HCT116 (cell line): ENCODE measurements at regions not wholly inside any gene's neighbourhood (a gene's known extent, or its start where the extent isn't known, plus 50 kb on each side); places are given as distances from the start of the nearest gene placed in this dataset.

Experiments used
- ATAC-seq: fragments of 200-7000 bp; cut with Tn5 transposase; 2 replicates; pipeline ENCODE4 v1.9.1; 2020; ENCODE audit warnings: mild to moderate bottlenecking, moderate library complexity
- BruUV-seq: library from RNA; stranded (reverse); fragments of 400-500 nt; replicated peaks from 2 replicates; lab custom pipeline; 2021; lab: Mats Ljungman, UMichigan
- CTCF ChIA-PET: fragments of 300-600 bp; sonication (Branson Sonifier 250); formaldehyde crosslinking; loops from one replicate; lab custom pipeline; 2021; ENCODE audit warnings: antibody characterized with exemption; lab: Charles Lee
- POLR2A ChIA-PET: fragments of 300-600, 350-600 bp; sonication (Branson Sonifier 250); formaldehyde crosslinking; loops from one replicate; lab custom pipeline; 2021; ENCODE audit warnings: antibody characterized with exemption; lab: Charles Lee
- RAD21 ChIA-PET, 2 experiments: fragments of 300-600 bp; sonication (Branson Sonifier 250); formaldehyde crosslinking; loops; one replicate each; lab custom pipeline; 2023; ENCODE audit warnings: low total read pairs in 2 of 2; ENCODE audit not compliant: uncharacterized antibody in 2 of 2, unreplicated experiment in 2 of 2, low non-redundant PET in 1 of 2; lab: Charles Lee
- DNase-seq: peaks from one replicate; pipeline ENCODE4 v3.0.0-alpha.2; 2010; ENCODE audit warnings: low read depth, low spot score
- H2AFZ ChIP-seq: fragments of 200-600 bp; shearing (Covaris generic), sonication (generic); 2 replicates; pipeline ENCODE4 v1.6.1; 2017; ENCODE audit warnings: low read depth, mixed run types, mixed read lengths, antibody characterized with exemption, low read length; ENCODE audit not compliant: poor library complexity, severe bottlenecking
- H3K27ac ChIP-seq: 2 replicates; pipeline ENCODE4 v1.5.1; 2012; ENCODE audit warnings: low read depth, low read length
- H3K27me3 ChIP-seq: fragments of 200-600 bp; sonication (generic); 2 replicates; pipeline ENCODE4 v1.6.1; 2016; ENCODE audit warnings: mixed run types, low read length, mixed read lengths; ENCODE audit not compliant: insufficient read depth
- H3K36me3 ChIP-seq, 2 experiments: fragments of 200-500 bp in 1 of 2; fragments of 200-600 bp in 1 of 2; sonication (Bioruptor generic) in 1 of 2; sonication (generic) in 1 of 2; 2 replicates each; pipeline versions ENCODE4 v1.5.1 to v1.6.1; 2014 to 2016; ENCODE audit warnings: low read length in 2 of 2, inconsistent platforms in 1 of 2, mixed read lengths in 1 of 2, mixed run types in 1 of 2; ENCODE audit not compliant: insufficient read depth in 2 of 2, control insufficient read depth in 1 of 2
- H3K4me1 ChIP-seq, 2 experiments: fragments of 200-600 bp in 1 of 2; sonication (generic) in 1 of 2; 2 replicates each; pipeline versions ENCODE4 v1.5.1 to v1.6.1; 2012 to 2017; ENCODE audit warnings: low read length in 2 of 2, inconsistent platforms in 1 of 2, mild to moderate bottlenecking in 1 of 2, mixed read lengths in 1 of 2, mixed run types in 1 of 2, moderate library complexity in 1 of 2; ENCODE audit not compliant: insufficient read depth in 2 of 2, control insufficient read depth in 1 of 2
- H3K4me2 ChIP-seq: fragments of 200-600 bp; sonication (generic); 2 replicates; pipeline ENCODE4 v1.6.1; 2017; ENCODE audit warnings: mixed run types, low read length, mixed read lengths
- H3K4me3 ChIP-seq, 2 experiments: fragments of 200-600 bp in 1 of 2; sonication (generic) in 1 of 2; replicated peaks in 1 of 2; 2 replicates each; pipeline ENCODE4 v1.5.1; 2011 to 2016; ENCODE audit warnings: low read length in 2 of 2, control low read depth in 1 of 2, low read depth in 1 of 2, mild to moderate bottlenecking in 1 of 2, mixed read lengths in 1 of 2, mixed run types in 1 of 2
- H3K79me2 ChIP-seq: fragments of 200-600 bp; sonication (generic); 2 replicates; pipeline ENCODE4 v1.6.1; 2017; ENCODE audit warnings: mild to moderate bottlenecking, mixed run types, low read length, moderate library complexity, mixed read lengths; ENCODE audit not compliant: insufficient read depth
- H3K9ac ChIP-seq: fragments of 200-600 bp; sonication (generic); 2 replicates; pipeline ENCODE4 v1.6.1; 2016; ENCODE audit warnings: low read length, mixed read lengths
- H3K9me2 ChIP-seq: fragments of 200-600 bp; sonication (generic), shearing (Covaris generic); 2 replicates; pipeline ENCODE4 v1.6.1; 2017; ENCODE audit warnings: mixed run types, mild to moderate bottlenecking, moderate library complexity; ENCODE audit not compliant: insufficient read depth
- H3K9me3 ChIP-seq, 2 experiments: fragments of 200-500 bp in 1 of 2; fragments of 200-600 bp in 1 of 2; sonication (Bioruptor generic) in 1 of 2; sonication (generic) in 1 of 2; 2 replicates each; pipeline ENCODE4 v1.6.1; 2014 to 2017; ENCODE audit warnings: low read length in 2 of 2, mixed read lengths in 2 of 2, inconsistent platforms in 1 of 2, low read depth in 1 of 2, mild to moderate bottlenecking in 1 of 2, mixed run types in 1 of 2, moderate library complexity in 1 of 2; ENCODE audit not compliant: control insufficient read depth in 1 of 2, insufficient read depth in 1 of 2
- H4K20me1 ChIP-seq: fragments of 200-600 bp; sonication (generic), shearing (Covaris generic); 2 replicates; pipeline ENCODE4 v1.6.1; 2017; ENCODE audit warnings: mixed run types, mild to moderate bottlenecking, moderate library complexity; ENCODE audit not compliant: insufficient read depth
- ATF3 ChIP-seq: IDR thresholded peaks from 2 replicates; pipeline ENCODE4 v1.6.1; 2012
- EZH2phosphoT487 ChIP-seq: fragments of 200-600 bp; IDR thresholded peaks from 2 replicates; pipeline ENCODE4 v1.6.1; 2018; ENCODE audit warnings: antibody characterized with exemption, borderline replicate concordance
- SIN3A ChIP-seq: IDR thresholded peaks from 2 replicates; pipeline ENCODE4 v1.6.1; 2012; ENCODE audit warnings: low read depth
- SRF ChIP-seq: IDR thresholded peaks from 2 replicates; pipeline ENCODE4 v1.6.1; 2012; ENCODE audit warnings: low read depth
- intact Hi-C: fragments of 100-400 bp; cut with micrococcal nuclease; formaldehyde crosslinking; loops from 2 replicates; pipeline ENCODE4 v1.10.0; 2022

- no peak for ATAC-seq
- TF ChIP-seq SRF = no peak
- TF ChIP-seq, all 23 proteins: peak for 0
- H3K27me3 ChIP-seq = no peaks in the 10 kb centered on the region
These were observed 470.0 kb downstream of the PIK3C3 start for GRCh38 chr18:42425025-42425424.

GRCh38 chr18:42426496-42427015 lies 471.5 kb downstream of the PIK3C3 start:
- Histone ChIP-seq H3K9ac (no peak overlapping the region), H3K4me2 (no peak overlapping the region), H3K36me3 (no peaks in the 10 kb centered on the region), H3K27me3 (no peaks in the 10 kb centered on the region), H3K79me2 (no peaks in the 10 kb centered on the region), H4K20me1 (no peaks in the 10 kb centered on the region), H2AFZ (no peak overlapping the region), H3K9me2 (no peaks in the 10 kb centered on the region), H3K4me1 (no peaks in the 10 kb centered on the region), H3K4me3 (no peak overlapping the region), H3K9me3 (peaks cover 12 to 34% of the 10 kb centered on the region in 2 experiments; a peak in 2 of 4 replicates), H3K27ac (no peak overlapping the region)
- no TSS peak for BruUV-seq
- ChIA-PET RAD21 (no interaction called here), CTCF (no interaction called here), POLR2A (no interaction called here)
- intact Hi-C loops = no loop called here
- ATAC-seq (no peak), DNase-seq (no peak)
- TF ChIP-seq EZH2phosphoT487 (no peak), ATF3 (no peak), SIN3A (no peak)

More at GRCh38 chr18:42425025-42425424, 470.0 kb downstream of the PIK3C3 start:
- Histone ChIP-seq H3K9me3 (peaks cover 7 to 19% of the 10 kb centered on the region in 2 experiments; a peak in 2 of 4 replicates), H3K36me3 (no peaks in the 10 kb centered on the region), H3K4me3 (no peak overlapping the region), H3K4me2 (no peak overlapping the region), H3K27ac (no peak overlapping the region), H4K20me1 (no peaks in the 10 kb centered on the region), H3K79me2 (no peaks in the 10 kb centered on the region), H3K9me2 (no peaks in the 10 kb centered on the region), H3K4me1 (no peaks in the 10 kb centered on the region), H2AFZ (no peak overlapping the region), H3K9ac (no peak overlapping the region)
- RAD21 ChIA-PET = no interaction called here
- DNase-seq = no peak
- CTCF ChIA-PET = no interaction called here
- BruUV-seq = no TSS peak
- intact Hi-C loops = no loop called here
- POLR2A ChIA-PET = no interaction called here
